ENCODE measurements at regions not wholly inside any gene's neighbourhood (a gene's known extent, or its start where the extent isn't known, plus 50 kb on each side); places are given as distances from the start of the nearest gene placed in this dataset.

GRCh38 chr13:44651724-44652123 lies 75.6 kb upstream of the TSC22D1 start:
- TF ChIP-seq POLR2AphosphoS5 (IDR thresholded peaks at IDR 0.05; ENCODE audit: control insufficient read depth, insufficient read depth, low read depth, low read length), result no peak
- TF ChIP-seq KLF6 (CRISPR knock-in tag; IDR thresholded peaks at IDR 0.05; ENCODE audit: borderline replicate concordance), result no peak
- no peak for TF ChIP-seq ARID3B (CRISPR knock-in tag; IDR thresholded peaks at IDR 0.05; ENCODE audit: borderline replicate concordance)
- TF ChIP-seq CTCF (IDR thresholded peaks at IDR 0.05 in 2 of 3, conservative IDR thresholded peaks at IDR 0.05 in 1 of 3; ENCODE audit: insufficient read depth in 2 of 3, low read depth in 1 of 3, low read length in 3 of 3), result no peak
- TF ChIP-seq THRAP3 (IDR thresholded peaks at IDR 0.05; ENCODE audit: borderline replicate concordance), result no peak
- no peak for TF ChIP-seq FOS (IDR thresholded peaks at IDR 0.05; ENCODE audit: extremely low read depth, insufficient read length)
- no peak for TF ChIP-seq GABPA (tag; conservative IDR thresholded peaks at IDR 0.05; ENCODE audit: low read depth)
- no peak for TF ChIP-seq JUNB (CRISPR knock-in tag; conservative IDR thresholded peaks at IDR 0.05)
- no peak for TF ChIP-seq RAD21 (CRISPR knock-in tag; conservative IDR thresholded peaks at IDR 0.05 in 1 of 2, IDR thresholded peaks at IDR 0.05 in 1 of 2)
- no peak for TF ChIP-seq ZBTB8A (IDR thresholded peaks at IDR 0.05; ENCODE audit: partially characterized antibody)
- no peak for TF ChIP-seq LARP7 (IDR thresholded peaks at IDR 0.05)
- no peak for TF ChIP-seq MTF1 (CRISPR knock-in tag; IDR thresholded peaks at IDR 0.05; ENCODE audit: borderline replicate concordance)
